Central memory CD8-positive, alpha-beta T cell (primary cell): ENCODE measurements at regions not wholly inside any gene's neighbourhood (a gene's known extent, or its start where the extent isn't known, plus 50 kb on each side); places are given as distances from the start of the nearest gene placed in this dataset.

Experiments
- ATAC-seq: fragments of 150-1000 bp; cut with Tn5 transposase; replicated peaks from 2 replicates; pipeline ENCODE4 v1.10.0; 2022; ENCODE audit warnings: mild to moderate bottlenecking, moderate FRiP score, moderate number of reproducible peaks; ENCODE audit not compliant: poor library complexity, severe bottlenecking; ENCODE audit errors: extremely low read depth
- DNase-seq, 2 donors: peaks; one replicate each; pipeline ENCODE4 v3.0.0; 2021; ENCODE audit warnings: low spot score in 2 of 2
- H3K27ac Mint-ChIP-seq: one replicate; pipeline ENCODE4 v1.8.0; 2022; ENCODE audit warnings: low read depth, mild to moderate bottlenecking, moderate library complexity, mixed read lengths
- H3K27me3 Mint-ChIP-seq: one replicate; pipeline ENCODE4 v1.8.0; 2022; ENCODE audit warnings: mixed read lengths
- H3K36me3 Mint-ChIP-seq: one replicate; pipeline ENCODE4 v1.8.0; 2022; ENCODE audit warnings: mild to moderate bottlenecking, moderate library complexity, mixed read lengths; ENCODE audit not compliant: insufficient read depth
- H3K4me1 Mint-ChIP-seq: one replicate; pipeline ENCODE4 v1.8.0; 2022; ENCODE audit warnings: mixed read lengths
- H3K4me3 Mint-ChIP-seq: one replicate; pipeline ENCODE4 v1.8.0; 2022; ENCODE audit warnings: mild to moderate bottlenecking, moderate library complexity, mixed read lengths
- H3K9me3 Mint-ChIP-seq: one replicate; pipeline ENCODE4 v1.8.0; 2022; ENCODE audit warnings: mixed read lengths

GRCh38 chr12:19886639-19887064 lies 447.4 kb downstream of the AEBP2 start:
- H3K27ac Mint-ChIP-seq, result no peak overlapping the region
- H3K36me3 Mint-ChIP-seq, result no peaks in the 10 kb centered on the region
- ATAC-seq, result no peak
- H3K4me3 Mint-ChIP-seq, result no peak overlapping the region
- no peak for DNase-seq
- H3K4me1 Mint-ChIP-seq, result no peaks in the 10 kb centered on the region
- no peaks in the 10 kb centered on the region for H3K9me3 Mint-ChIP-seq
- no peaks in the 10 kb centered on the region for H3K27me3 Mint-ChIP-seq

GRCh38 chr12:19890024-19890423 lies 450.7 kb downstream of the AEBP2 start:
- H3K4me3 Mint-ChIP-seq, result no peak overlapping the region
- no peak for DNase-seq
- no peaks in the 10 kb centered on the region for H3K9me3 Mint-ChIP-seq
- peaks cover 13% of the 10 kb centered on the region for H3K27me3 Mint-ChIP-seq
- H3K4me1 Mint-ChIP-seq, result no peaks in the 10 kb centered on the region
- H3K36me3 Mint-ChIP-seq, result peaks cover 2% of the 10 kb centered on the region
- ATAC-seq, result no peak
- no peak overlapping the region for H3K27ac Mint-ChIP-seq

GRCh38 chr12:19891936-19892591 lies 452.8 kb downstream of the AEBP2 start:
- no peaks in the 10 kb centered on the region for H3K9me3 Mint-ChIP-seq
- DNase-seq (no peak), ATAC-seq (no peak)
- peaks cover 2% of the 10 kb centered on the region for H3K36me3 Mint-ChIP-seq
- no peak overlapping the region for H3K27ac Mint-ChIP-seq
- no peak overlapping the region for H3K4me3 Mint-ChIP-seq
- H3K4me1 Mint-ChIP-seq, result no peaks in the 10 kb centered on the region
- peaks cover 31% of the 10 kb centered on the region for H3K27me3 Mint-ChIP-seq

GRCh38 chr12:19893514-19893913 lies 454.2 kb downstream of the AEBP2 start:
- no peaks in the 10 kb centered on the region for H3K9me3 Mint-ChIP-seq
- no peak for DNase-seq

GRCh38 chr12:19894050-19894449 lies 454.8 kb downstream of the AEBP2 start:
- H3K4me1 Mint-ChIP-seq, result no peaks in the 10 kb centered on the region
- peak; percentile 10 for ATAC-seq
- no peaks in the 10 kb centered on the region for H3K9me3 Mint-ChIP-seq
- no peak overlapping the region for H3K4me3 Mint-ChIP-seq
- peaks cover 2% of the 10 kb centered on the region for H3K36me3 Mint-ChIP-seq
- peaks cover 33% of the 10 kb centered on the region for H3K27me3 Mint-ChIP-seq
- DNase-seq, result no peak
- H3K27ac Mint-ChIP-seq, result no peak overlapping the region

More at GRCh38 chr12:19893514-19893913, 454.2 kb downstream of the AEBP2 start:
- no peak for ATAC-seq
- Mint-ChIP-seq H3K27ac (no peak overlapping the region), H3K27me3 (peaks cover 33% of the 10 kb centered on the region), H3K36me3 (peaks cover 2% of the 10 kb centered on the region), H3K4me3 (no peak overlapping the region), H3K4me1 (no peaks in the 10 kb centered on the region)

GRCh38 chr12:19894803-19895202 lies 455.5 kb downstream of the AEBP2 start:
- no peak overlapping the region for H3K4me3 Mint-ChIP-seq

GRCh38 chr12:19895246-19896020 lies 456.1 kb downstream of the AEBP2 start:
- ATAC-seq (no peak), DNase-seq (no peak)
- H3K9me3 Mint-ChIP-seq, result no peaks in the 10 kb centered on the region
- no peak overlapping the region for H3K27ac Mint-ChIP-seq
- peaks cover 33% of the 10 kb centered on the region for H3K27me3 Mint-ChIP-seq
- H3K4me1 Mint-ChIP-seq, result no peaks in the 10 kb centered on the region
- peaks cover 2% of the 10 kb centered on the region for H3K36me3 Mint-ChIP-seq
- H3K4me3 Mint-ChIP-seq, result no peak overlapping the region

More at GRCh38 chr12:19894803-19895202, 455.5 kb downstream of the AEBP2 start:
- Mint-ChIP-seq H3K9me3 (no peaks in the 10 kb centered on the region), H3K27me3 (peaks cover 33% of the 10 kb centered on the region), H3K4me1 (no peaks in the 10 kb centered on the region), H3K36me3 (peaks cover 2% of the 10 kb centered on the region), H3K27ac (no peak overlapping the region)
- ATAC-seq, result no peak
- no peak for DNase-seq

- peaks cover 2% of the 10 kb centered on the region for H3K36me3 Mint-ChIP-seq
- peaks cover 33% of the 10 kb centered on the region for H3K27me3 Mint-ChIP-seq
- no peak overlapping the region for H3K27ac Mint-ChIP-seq
- H3K9me3 Mint-ChIP-seq, result no peaks in the 10 kb centered on the region
- DNase-seq (no peak), ATAC-seq (no peak)
- no peak overlapping the region for H3K4me3 Mint-ChIP-seq
- no peaks in the 10 kb centered on the region for H3K4me1 Mint-ChIP-seq
Measured at GRCh38 chr12:19896041-19896440, 456.7 kb downstream of the AEBP2 start.

GRCh38 chr12:19896534-19896933 lies 457.2 kb downstream of the AEBP2 start:
- H3K4me3 Mint-ChIP-seq, result no peak overlapping the region
- H3K9me3 Mint-ChIP-seq, result no peaks in the 10 kb centered on the region
- DNase-seq, result no peak
- no peaks in the 10 kb centered on the region for H3K4me1 Mint-ChIP-seq
- H3K27ac Mint-ChIP-seq, result no peak overlapping the region
- H3K27me3 Mint-ChIP-seq, result peaks cover 33% of the 10 kb centered on the region
- peaks cover 2% of the 10 kb centered on the region for H3K36me3 Mint-ChIP-seq
- ATAC-seq, result no peak

- Mint-ChIP-seq H3K4me1 (no peaks in the 10 kb centered on the region), H3K27me3 (peaks cover 33% of the 10 kb centered on the region), H3K9me3 (no peaks in the 10 kb centered on the region), H3K27ac (no peak overlapping the region), H3K4me3 (no peak overlapping the region), H3K36me3 (peaks cover 2% of the 10 kb centered on the region)
- ATAC-seq (no peak), DNase-seq (no peak)
Measured at GRCh38 chr12:19897900-19898408, 458.7 kb downstream of the AEBP2 start.

GRCh38 chr12:19901841-19902240 lies 462.5 kb downstream of the AEBP2 start:
- H3K27ac Mint-ChIP-seq, result no peak overlapping the region
- H3K27me3 Mint-ChIP-seq, result peaks cover 3% of the 10 kb centered on the region
- H3K4me3 Mint-ChIP-seq, result no peak overlapping the region

GRCh38 chr12:19904819-19905218 lies 463.5 kb upstream of the PDE3A start:
- ATAC-seq, result no peak
- H3K4me3 Mint-ChIP-seq, result no peak overlapping the region
- H3K27me3 Mint-ChIP-seq, result peaks cover 20% of the 10 kb centered on the region

More at GRCh38 chr12:19901841-19902240, 462.5 kb downstream of the AEBP2 start:
- H3K36me3 Mint-ChIP-seq, result no peaks in the 10 kb centered on the region
- no peak for ATAC-seq
- H3K4me1 Mint-ChIP-seq, result no peaks in the 10 kb centered on the region
- DNase-seq, result no peak
- H3K9me3 Mint-ChIP-seq, result no peaks in the 10 kb centered on the region

GRCh38 chr12:19908830-19909229 lies 459.5 kb upstream of the PDE3A start:
- no peaks in the 10 kb centered on the region for H3K36me3 Mint-ChIP-seq
- no peaks in the 10 kb centered on the region for H3K9me3 Mint-ChIP-seq
- ATAC-seq (no peak), DNase-seq (no peak)
- no peaks in the 10 kb centered on the region for H3K4me1 Mint-ChIP-seq
- peaks cover 20% of the 10 kb centered on the region for H3K27me3 Mint-ChIP-seq
- H3K4me3 Mint-ChIP-seq, result no peak overlapping the region
- no peak overlapping the region for H3K27ac Mint-ChIP-seq

More at GRCh38 chr12:19904819-19905218, 463.5 kb upstream of the PDE3A start:
- no peak for DNase-seq
- H3K9me3 Mint-ChIP-seq, result no peaks in the 10 kb centered on the region
- no peaks in the 10 kb centered on the region for H3K4me1 Mint-ChIP-seq
- no peak overlapping the region for H3K27ac Mint-ChIP-seq
- no peaks in the 10 kb centered on the region for H3K36me3 Mint-ChIP-seq
